ENCODE measurements at regions not wholly inside any gene's neighbourhood (a gene's known extent, or its start where the extent isn't known, plus 50 kb on each side); places are given as distances from the start of the nearest gene placed in this dataset.

- no peak for DNase-seq
These were observed 559.6 kb upstream of the DAB1 start for GRCh38 chr1:57983441-57983840.

- DNase-seq = no peak
These were observed 559.0 kb upstream of the DAB1 start for GRCh38 chr1:57982852-57983251.

GRCh38 chr1:57976216-57976615 is 552.4 kb upstream of the DAB1 start:
- DNase-seq = no peak

- DNase-seq = no peak
These were observed 544.5 kb upstream of the DAB1 start for GRCh38 chr1:57968321-57968720.

- DNase-seq = no peak
These were observed 543.0 kb upstream of the DAB1 start for GRCh38 chr1:57966751-57967406.

GRCh38 chr1:57966340-57966739 is 542.5 kb upstream of the DAB1 start:
- DNase-seq = no peak

- DNase-seq = no peak
These were observed 539.7 kb upstream of the DAB1 start for GRCh38 chr1:57963581-57963980.

GRCh38 chr1:57959531-57960241 is 535.8 kb upstream of the DAB1 start:
- DNase-seq = no peak

- no peak for DNase-seq
These were observed 533.7 kb upstream of the DAB1 start for GRCh38 chr1:57957576-57957975.

- DNase-seq = no peak
These were observed 527.5 kb upstream of the DAB1 start for GRCh38 chr1:57951390-57951789.

GRCh38 chr1:57949168-57949567 is 525.3 kb upstream of the DAB1 start:
- DNase-seq = no peak

- no peak for DNase-seq
These were observed 523.6 kb upstream of the DAB1 start for GRCh38 chr1:57947471-57947870.

- no peak for DNase-seq
These were observed 521.2 kb upstream of the DAB1 start for GRCh38 chr1:57945045-57945444.

GRCh38 chr1:57943365-57943764 is 519.5 kb upstream of the DAB1 start:
- no peak for DNase-seq

GRCh38 chr1:57934745-57935144 is 510.9 kb upstream of the DAB1 start:
- no peak for DNase-seq

- no peak for DNase-seq
These were observed 503.1 kb upstream of the DAB1 start for GRCh38 chr1:57927003-57927402.

GRCh38 chr1:57926025-57926552 is 502.2 kb upstream of the DAB1 start:
- DNase-seq = no peak

- no peak for DNase-seq
These were observed 501.4 kb upstream of the DAB1 start for GRCh38 chr1:57925226-57925625.

GRCh38 chr1:57922130-57922529 is 498.3 kb upstream of the DAB1 start:
- no peak for DNase-seq

- DNase-seq = no peak
These were observed 492.2 kb upstream of the DAB1 start for GRCh38 chr1:57916041-57916440.

- DNase-seq = no peak
These were observed 487.6 kb upstream of the DAB1 start for GRCh38 chr1:57911427-57911826.

- no peak for DNase-seq
These were observed 486.9 kb upstream of the DAB1 start for GRCh38 chr1:57910782-57911181.

- DNase-seq = no peak
These were observed 486.4 kb upstream of the DAB1 start for GRCh38 chr1:57910305-57910704.

- no peak for DNase-seq
These were observed 484.5 kb upstream of the DAB1 start for GRCh38 chr1:57908147-57908890.

All from DMS79 treated with DMSO at 0.1 percent for 48 hours (cell line).